Kidney epithelial cell (primary cell): ENCODE measurements at regions not wholly inside any gene's neighbourhood (a gene's known extent, or its start where the extent isn't known, plus 50 kb on each side); places are given as distances from the start of the nearest gene placed in this dataset.

Experiments used
- DNase-seq: peaks from one replicate; pipeline ENCODE4 v3.0.0-alpha.2; 2010; ENCODE audit warnings: low read depth
- H3K27me3 ChIP-seq: 2 replicates; pipeline ENCODE4 v1.6.0; 2011; ENCODE audit warnings: low read length; ENCODE audit not compliant: control insufficient read depth, insufficient read depth
- H3K36me3 ChIP-seq: 2 replicates; pipeline ENCODE4 v1.5.1; 2011; ENCODE audit warnings: low read length; ENCODE audit not compliant: control insufficient read depth, insufficient read depth
- H3K4me3 ChIP-seq: 2 replicates; pipeline ENCODE4 v1.5.1; 2011; ENCODE audit warnings: low read depth, mild to moderate bottlenecking, control low read depth, low read length
- TF ChIP-seq, protein P1 (sequence below): IDR thresholded peaks from 2 replicates; pipeline ENCODE4 v1.5.1; 2011; ENCODE audit warnings: mild to moderate bottlenecking, moderate library complexity, low read length, control low read depth, inconsistent platforms; ENCODE audit not compliant: insufficient read depth, poor library complexity, severe bottlenecking

DNA sequence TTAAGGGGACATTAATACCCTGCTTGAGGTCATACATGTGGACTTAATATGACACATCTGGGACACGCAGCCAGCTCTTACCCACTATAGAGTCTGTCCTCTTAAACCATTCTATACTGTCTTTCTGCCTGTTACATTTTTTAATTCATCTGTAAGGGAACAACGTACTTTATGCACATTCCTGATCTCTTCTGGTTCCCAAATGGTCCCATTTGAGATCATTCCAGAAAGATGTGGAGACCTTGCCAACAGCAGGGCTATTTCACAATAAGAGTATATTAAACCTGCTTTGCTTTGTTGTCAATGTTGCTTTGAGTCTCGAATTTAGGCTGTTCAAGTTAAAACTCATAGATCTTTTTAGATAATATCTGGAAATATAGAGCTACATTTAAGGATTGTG is 332.2 kb upstream of the RAG2 start:
- Histone ChIP-seq H3K27me3 (no peaks in the 10 kb centered on the region), H3K36me3 (no peaks in the 10 kb centered on the region), H3K4me3 (no peak overlapping the region)
- no peak for DNase-seq
- TF ChIP-seq, protein P1, sequence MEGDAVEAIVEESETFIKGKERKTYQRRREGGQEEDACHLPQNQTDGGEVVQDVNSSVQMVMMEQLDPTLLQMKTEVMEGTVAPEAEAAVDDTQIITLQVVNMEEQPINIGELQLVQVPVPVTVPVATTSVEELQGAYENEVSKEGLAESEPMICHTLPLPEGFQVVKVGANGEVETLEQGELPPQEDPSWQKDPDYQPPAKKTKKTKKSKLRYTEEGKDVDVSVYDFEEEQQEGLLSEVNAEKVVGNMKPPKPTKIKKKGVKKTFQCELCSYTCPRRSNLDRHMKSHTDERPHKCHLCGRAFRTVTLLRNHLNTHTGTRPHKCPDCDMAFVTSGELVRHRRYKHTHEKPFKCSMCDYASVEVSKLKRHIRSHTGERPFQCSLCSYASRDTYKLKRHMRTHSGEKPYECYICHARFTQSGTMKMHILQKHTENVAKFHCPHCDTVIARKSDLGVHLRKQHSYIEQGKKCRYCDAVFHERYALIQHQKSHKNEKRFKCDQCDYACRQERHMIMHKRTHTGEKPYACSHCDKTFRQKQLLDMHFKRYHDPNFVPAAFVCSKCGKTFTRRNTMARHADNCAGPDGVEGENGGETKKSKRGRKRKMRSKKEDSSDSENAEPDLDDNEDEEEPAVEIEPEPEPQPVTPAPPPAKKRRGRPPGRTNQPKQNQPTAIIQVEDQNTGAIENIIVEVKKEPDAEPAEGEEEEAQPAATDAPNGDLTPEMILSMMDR, result no peak

GRCh38 chr11:36929401-36929800 is 331.4 kb upstream of the RAG2 start:
- Histone ChIP-seq H3K27me3 (no peaks in the 10 kb centered on the region), H3K4me3 (no peak overlapping the region), H3K36me3 (no peaks in the 10 kb centered on the region)
- TF ChIP-seq, protein P1, result no peak
- DNase-seq, result no peak

DNA sequence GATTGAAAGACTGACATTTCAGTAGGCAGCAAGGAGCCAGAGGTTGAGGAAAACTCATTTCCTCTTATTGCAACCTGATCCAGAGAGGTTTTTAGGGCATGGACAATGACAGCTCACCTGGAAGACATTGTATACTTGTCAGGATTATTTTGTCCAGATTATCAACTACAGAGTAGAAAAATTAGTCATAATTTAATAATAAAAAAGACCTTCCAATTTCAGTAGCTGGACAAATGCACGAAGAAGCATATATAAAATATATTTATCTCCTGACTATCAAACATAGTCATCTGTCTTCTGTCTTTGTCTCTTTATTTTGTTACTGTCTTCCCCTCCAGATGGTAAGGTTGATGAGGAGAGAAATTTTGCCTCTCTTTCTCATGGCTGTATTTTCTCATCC is 330.6 kb upstream of the RAG2 start:
- H3K36me3 ChIP-seq, result no peaks in the 10 kb centered on the region
- H3K4me3 ChIP-seq, result no peak overlapping the region
- DNase-seq, result no peak
- H3K27me3 ChIP-seq, result no peaks in the 10 kb centered on the region
- TF ChIP-seq, protein P1, result no peak

- TF ChIP-seq, protein P1, result no peak
- H3K27me3 ChIP-seq, result no peaks in the 10 kb centered on the region
- DNase-seq, result no peak
- no peak overlapping the region for H3K4me3 ChIP-seq
- no peaks in the 10 kb centered on the region for H3K36me3 ChIP-seq
Observed at GRCh38 chr11:36899800-36900199, 301.8 kb upstream of the RAG2 start.

GRCh38 chr11:36890841-36891240 is 292.8 kb upstream of the RAG2 start:
- no peak for DNase-seq
- TF ChIP-seq, protein P1, result no peak

DNA sequence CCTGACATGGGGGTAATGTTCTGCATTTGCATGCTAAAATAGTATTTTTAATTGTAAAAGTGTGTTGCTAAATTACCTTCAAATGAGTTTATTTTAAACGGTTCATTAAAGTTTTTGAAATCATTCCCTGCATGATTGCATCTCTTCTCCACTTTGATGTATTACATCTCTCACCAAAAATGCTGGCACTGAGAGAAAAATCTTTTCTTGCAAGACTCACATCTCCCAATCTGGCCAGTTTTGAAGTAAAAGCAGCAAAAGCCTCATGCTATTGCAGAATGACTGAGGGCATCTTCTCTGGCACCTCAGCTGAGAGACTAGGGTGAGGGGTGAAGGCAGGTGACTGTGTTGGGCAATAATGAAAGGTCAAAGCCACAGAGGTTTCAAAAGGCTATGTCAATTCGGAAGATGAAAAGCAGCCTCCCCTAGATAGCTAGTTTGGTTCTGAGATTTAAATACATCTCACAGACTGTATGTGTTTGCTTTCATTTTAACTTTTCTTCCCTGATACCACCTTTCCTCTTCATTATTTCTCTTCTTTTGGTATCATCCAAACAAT is 292.2 kb upstream of the RAG2 start:
- TF ChIP-seq, protein P1, result no peak
- no peaks in the 10 kb centered on the region for H3K27me3 ChIP-seq
- no peaks in the 10 kb centered on the region for H3K36me3 ChIP-seq
- no peak for DNase-seq
- H3K4me3 ChIP-seq, result no peak overlapping the region

More at GRCh38 chr11:36890841-36891240, 292.8 kb upstream of the RAG2 start:
- Histone ChIP-seq H3K4me3 (no peak overlapping the region), H3K27me3 (no peaks in the 10 kb centered on the region), H3K36me3 (no peaks in the 10 kb centered on the region)
